Colonic mucosa (tissue), 4 donors: ENCODE measurements at regions not wholly inside any gene's neighbourhood (a gene's known extent, or its start where the extent isn't known, plus 50 kb on each side); places are given as distances from the start of the nearest gene placed in this dataset.

Experiments used
- DNase-seq: peaks from one replicate; pipeline ENCODE4 v3.0.0-alpha.2; 2020
- H3K27ac ChIP-seq: fragments of 200-600 bp; one replicate; pipeline ENCODE4 v1.8.0; 2021
- H3K27me3 ChIP-seq: fragments of 200-600 bp; one replicate; pipeline ENCODE4 v1.8.0; 2021
- H3K36me3 ChIP-seq: fragments of 200-600 bp; one replicate; pipeline ENCODE4 v1.8.0; 2021
- H3K4me1 ChIP-seq: fragments of 200-600 bp; one replicate; pipeline ENCODE4 v1.8.0; 2021; ENCODE audit warnings: mild to moderate bottlenecking
- H3K4me3 ChIP-seq: fragments of 200-600 bp; one replicate; pipeline ENCODE4 v1.8.0; 2021
- H3K9ac ChIP-seq, 2 donors: one replicate each; pipeline ENCODE4 v1.7.0; 2013; ENCODE audit warnings: control low read depth in 2 of 2, low read depth in 2 of 2, low read length in 2 of 2
- H3K9me3 ChIP-seq: fragments of 200-600 bp; one replicate; pipeline ENCODE4 v1.8.0; 2021
- intact Hi-C: fragments of 100-400 bp; cut with DNase I; formaldehyde crosslinking; loops from one replicate; pipeline ENCODE4 v1.14.1; 2022
- TF ChIP-seq, protein P1 (sequence below): fragments of 200-600 bp; IDR thresholded peaks from one replicate; pipeline ENCODE4 v1.8.0; 2022; ENCODE audit warnings: antibody characterized with exemption, mild to moderate bottlenecking
- donor health status: healthy.
- donor health status: DM: no; HTN: no; CAD: no.
- donor health status: DM: no; HTN: no; CAD: no.

DNA sequence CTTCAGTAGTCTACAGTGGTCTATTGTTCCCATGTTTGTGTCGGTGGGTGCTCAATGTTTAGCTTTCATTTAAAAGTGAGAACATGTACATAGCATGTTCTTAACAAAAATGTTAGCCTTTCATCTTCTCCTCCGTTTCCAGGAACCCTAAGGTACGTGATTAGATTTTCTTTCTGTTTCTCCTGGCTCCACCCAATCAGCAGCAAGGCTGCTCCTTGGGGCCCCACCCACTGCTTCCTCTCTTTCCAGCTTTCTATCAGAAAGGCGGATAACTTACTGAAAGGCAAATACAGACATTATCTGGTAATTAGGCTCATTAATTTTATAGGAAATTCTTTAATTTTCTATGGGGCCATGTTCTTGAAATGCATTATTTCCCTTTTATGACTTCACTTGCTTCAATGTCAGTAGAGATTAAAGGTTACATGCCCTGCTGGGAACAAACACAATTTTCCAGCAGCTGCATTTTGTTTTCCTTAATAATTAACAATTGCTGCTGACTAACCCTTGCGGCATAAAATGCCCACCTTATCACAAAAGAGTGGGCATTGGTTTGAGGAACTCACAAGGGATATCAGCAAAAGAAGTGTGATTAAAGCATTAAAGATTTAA, 324.9 kb upstream of the SNX7 start:
- Histone ChIP-seq H3K4me1 (no peaks in the 10 kb centered on the region), H3K36me3 (no peaks in the 10 kb centered on the region), H3K27ac (no peak overlapping the region), H3K4me3 (no peak overlapping the region), H3K9ac (no peak overlapping the region), H3K27me3 (no peaks in the 10 kb centered on the region), H3K9me3 (no peaks in the 10 kb centered on the region)
- TF ChIP-seq, protein P1, sequence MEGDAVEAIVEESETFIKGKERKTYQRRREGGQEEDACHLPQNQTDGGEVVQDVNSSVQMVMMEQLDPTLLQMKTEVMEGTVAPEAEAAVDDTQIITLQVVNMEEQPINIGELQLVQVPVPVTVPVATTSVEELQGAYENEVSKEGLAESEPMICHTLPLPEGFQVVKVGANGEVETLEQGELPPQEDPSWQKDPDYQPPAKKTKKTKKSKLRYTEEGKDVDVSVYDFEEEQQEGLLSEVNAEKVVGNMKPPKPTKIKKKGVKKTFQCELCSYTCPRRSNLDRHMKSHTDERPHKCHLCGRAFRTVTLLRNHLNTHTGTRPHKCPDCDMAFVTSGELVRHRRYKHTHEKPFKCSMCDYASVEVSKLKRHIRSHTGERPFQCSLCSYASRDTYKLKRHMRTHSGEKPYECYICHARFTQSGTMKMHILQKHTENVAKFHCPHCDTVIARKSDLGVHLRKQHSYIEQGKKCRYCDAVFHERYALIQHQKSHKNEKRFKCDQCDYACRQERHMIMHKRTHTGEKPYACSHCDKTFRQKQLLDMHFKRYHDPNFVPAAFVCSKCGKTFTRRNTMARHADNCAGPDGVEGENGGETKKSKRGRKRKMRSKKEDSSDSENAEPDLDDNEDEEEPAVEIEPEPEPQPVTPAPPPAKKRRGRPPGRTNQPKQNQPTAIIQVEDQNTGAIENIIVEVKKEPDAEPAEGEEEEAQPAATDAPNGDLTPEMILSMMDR: no peak
- intact Hi-C loops: no loop called here
- DNase-seq: no peak

DNA sequence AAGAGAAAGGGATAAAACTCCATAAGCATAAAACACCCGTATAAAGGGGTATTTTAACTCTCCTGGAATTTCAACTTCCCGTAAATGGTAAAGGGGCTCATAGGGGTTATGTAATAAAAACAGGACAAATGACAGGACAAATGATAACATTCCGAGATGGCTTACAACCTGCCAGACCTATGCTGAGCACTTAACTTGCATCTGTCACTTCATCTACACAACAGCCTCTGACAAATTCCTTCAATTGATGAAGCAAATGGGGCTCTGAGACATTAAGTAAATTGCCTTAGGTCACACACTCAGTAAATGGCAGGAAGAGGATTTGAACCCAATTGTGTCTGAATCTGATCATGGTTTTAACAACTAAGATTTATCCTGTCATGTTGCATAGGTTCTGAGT, 327.6 kb upstream of the SNX7 start:
- Histone ChIP-seq H3K9me3 (no peaks in the 10 kb centered on the region), H3K36me3 (no peaks in the 10 kb centered on the region), H3K27ac (no peak overlapping the region), H3K4me1 (no peaks in the 10 kb centered on the region), H3K27me3 (no peaks in the 10 kb centered on the region), H3K4me3 (no peak overlapping the region), H3K9ac (no peak overlapping the region)
- intact Hi-C loops: no loop called here
- TF ChIP-seq, protein P1: no peak
- DNase-seq: no peak

DNA sequence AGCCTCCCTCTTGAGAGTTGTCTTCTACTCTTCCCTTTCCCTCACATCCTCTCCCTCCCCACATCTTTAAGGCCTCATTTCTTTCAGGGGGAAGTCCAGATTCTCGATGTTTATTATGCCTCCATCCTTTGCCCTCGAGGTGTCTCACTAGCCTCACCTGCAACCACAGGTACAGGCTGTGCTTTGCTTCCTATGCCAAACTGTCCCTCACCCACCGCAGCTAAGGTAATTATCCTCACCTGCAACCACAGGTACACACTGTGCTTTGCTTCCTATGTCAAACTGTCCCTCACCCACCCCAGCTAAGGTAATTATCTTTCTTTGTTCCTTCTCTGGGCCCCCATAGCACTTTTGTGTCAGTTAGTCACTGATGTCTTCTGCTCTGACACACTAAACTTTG, 328.1 kb upstream of the SNX7 start:
- no peaks in the 10 kb centered on the region for H3K9me3 ChIP-seq
- no peaks in the 10 kb centered on the region for H3K4me1 ChIP-seq
- no peak overlapping the region for H3K9ac ChIP-seq
- H3K36me3 ChIP-seq: no peaks in the 10 kb centered on the region
- no peak overlapping the region for H3K27ac ChIP-seq
- no peak overlapping the region for H3K4me3 ChIP-seq
- H3K27me3 ChIP-seq: no peaks in the 10 kb centered on the region
- no peak for DNase-seq
- intact Hi-C loops: no loop called here
- TF ChIP-seq, protein P1: no peak

DNA sequence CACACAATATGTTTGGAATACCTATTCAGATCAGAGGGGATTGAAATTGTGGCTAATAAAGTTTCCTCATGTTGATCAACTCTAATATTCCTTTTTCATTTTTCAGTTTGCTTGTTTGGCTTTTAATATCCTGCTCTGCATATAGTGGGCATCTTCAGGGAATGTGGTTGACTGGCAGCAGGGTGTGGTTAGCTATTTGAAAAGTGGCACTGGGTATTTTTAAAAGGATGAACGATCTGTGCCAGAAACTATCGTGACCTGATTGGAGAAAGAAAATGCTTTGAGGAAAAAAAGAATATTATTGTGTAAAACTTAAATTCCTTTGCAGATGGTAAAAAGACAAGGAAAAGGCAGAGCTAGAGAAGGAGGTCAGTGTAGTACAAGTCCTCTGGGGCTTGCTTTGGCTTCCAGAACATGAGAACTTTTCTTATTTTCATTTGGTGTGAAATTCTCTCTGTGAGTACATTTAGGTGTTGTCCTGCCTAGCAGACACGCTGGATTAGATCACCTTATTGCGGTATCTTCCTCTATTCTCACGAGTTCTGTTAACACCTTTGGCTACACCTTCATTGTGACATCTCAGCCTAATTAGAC, 329.7 kb upstream of the SNX7 start:
- TF ChIP-seq, protein P1: no peak
- H3K4me3 ChIP-seq: no peak overlapping the region
- no peaks in the 10 kb centered on the region for H3K27me3 ChIP-seq
- no peaks in the 10 kb centered on the region for H3K9me3 ChIP-seq
- no peaks in the 10 kb centered on the region for H3K4me1 ChIP-seq
- H3K9ac ChIP-seq: no peak overlapping the region
- no peak for DNase-seq
- no peaks in the 10 kb centered on the region for H3K36me3 ChIP-seq
- intact Hi-C loops: no loop called here
- H3K27ac ChIP-seq: no peak overlapping the region

DNA sequence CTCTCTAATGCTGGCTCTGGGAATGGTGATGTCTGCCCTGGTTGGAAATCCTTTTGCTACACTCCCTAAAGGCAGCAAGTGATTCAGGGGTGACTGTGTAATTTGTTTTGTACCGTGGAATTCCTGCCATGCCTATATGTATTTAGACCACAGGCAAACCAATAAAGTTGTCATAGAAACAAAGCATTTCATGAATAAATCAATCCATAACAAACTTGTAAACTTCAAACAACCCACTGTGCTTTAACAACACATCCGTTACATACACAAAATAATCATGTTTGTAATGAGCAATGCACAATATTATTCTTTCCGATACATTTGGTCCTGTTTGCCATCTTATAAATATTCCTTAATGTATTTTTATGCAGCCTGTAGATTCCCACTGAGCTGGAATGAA, 330.3 kb upstream of the SNX7 start:
- DNase-seq: no peak
- TF ChIP-seq, protein P1: no peak
- no peaks in the 10 kb centered on the region for H3K9me3 ChIP-seq
- H3K9ac ChIP-seq: no peak overlapping the region
- no peaks in the 10 kb centered on the region for H3K27me3 ChIP-seq
- no peaks in the 10 kb centered on the region for H3K4me1 ChIP-seq
- intact Hi-C loops: no loop called here
- H3K36me3 ChIP-seq: no peaks in the 10 kb centered on the region
- no peak overlapping the region for H3K27ac ChIP-seq
- H3K4me3 ChIP-seq: no peak overlapping the region
